Activated CD4-positive, CD25-positive, alpha-beta regulatory T cell (primary cell): ENCODE measurements at regions not wholly inside any gene's neighbourhood (a gene's known extent, or its start where the extent isn't known, plus 50 kb on each side); places are given as distances from the start of the nearest gene placed in this dataset.
"Not testable (repeated sequence)": the region's sequence is repeated elsewhere in the genome, so short reads cannot be mapped to it uniquely, and the experiment has no call there.

Experiments
- DNase-seq, 4 experiments: peaks; one replicate each; lab custom pipeline; 2025; lab: John Stamatoyannopoulos, UW

- no peak for DNase-seq
Observed at GRCh38 chr16:86714166-86714565, 135.8 kb downstream of the FOXL1 start.

GRCh38 chr16:86716649-86717048 is 138.3 kb downstream of the FOXL1 start:
- no peak for DNase-seq

- DNase-seq, result no peak
Observed at GRCh38 chr16:86718118-86718517, 139.8 kb downstream of the FOXL1 start.

- DNase-seq, result no peak
Observed at GRCh38 chr16:86722970-86723369, 144.6 kb downstream of the FOXL1 start.

- no peak for DNase-seq
Observed at GRCh38 chr16:86723689-86724088, 145.3 kb downstream of the FOXL1 start.

- no peak for DNase-seq
Observed at GRCh38 chr16:86725401-86725800, 147.1 kb downstream of the FOXL1 start.

- DNase-seq, result no peak
Observed at GRCh38 chr16:86726340-86726739, 148.0 kb downstream of the FOXL1 start.

- DNase-seq, result no peak
Observed at GRCh38 chr16:86727131-86727530, 148.8 kb downstream of the FOXL1 start.

GRCh38 chr16:86727632-86728031 is 149.3 kb downstream of the FOXL1 start:
- DNase-seq, result no peak

- no peak for DNase-seq
Observed at GRCh38 chr16:86729686-86730085, 151.3 kb downstream of the FOXL1 start.

GRCh38 chr16:86730086-86730485 is 151.7 kb downstream of the FOXL1 start:
- DNase-seq, result no peak

- DNase-seq, result no peak
Observed at GRCh38 chr16:86730597-86730996, 152.2 kb downstream of the FOXL1 start.

GRCh38 chr16:86732621-86733295 is 154.4 kb downstream of the FOXL1 start:
- DNase-seq, result no peak

GRCh38 chr16:86733546-86734254 is 155.4 kb downstream of the FOXL1 start:
- DNase-seq, result no peak

GRCh38 chr16:86734543-86735460 is 156.5 kb downstream of the FOXL1 start:
- DNase-seq, result no peak

- DNase-seq, result no peak
Observed at GRCh38 chr16:86735727-86736126, 157.4 kb downstream of the FOXL1 start.

- no peak for DNase-seq
Observed at GRCh38 chr16:86736502-86736901, 158.2 kb downstream of the FOXL1 start.

GRCh38 chr16:86737083-86737482 is 158.7 kb downstream of the FOXL1 start:
- DNase-seq, result no peak

- DNase-seq, result not testable (repeated sequence)
Observed at GRCh38 chr16:86738322-86738721, 160.0 kb downstream of the FOXL1 start.

GRCh38 chr16:86739178-86739577 is 160.8 kb downstream of the FOXL1 start:
- no peak for DNase-seq

GRCh38 chr16:86739808-86740207 is 161.5 kb downstream of the FOXL1 start:
- no peak for DNase-seq

- DNase-seq, result no peak
Observed at GRCh38 chr16:86740298-86740697, 161.9 kb downstream of the FOXL1 start.
